Stomach (tissue), 8 donors: ENCODE measurements at regions not wholly inside any gene's neighbourhood (a gene's known extent, or its start where the extent isn't known, plus 50 kb on each side); places are given as distances from the start of the nearest gene placed in this dataset.

Experiments
- DNase-seq, 2 donors: peaks; one replicate each; pipeline versions ENCODE4 v3.0.0 to v3.0.0-alpha.2; 2013 to 2019
- H3K27ac ChIP-seq, 5 donors: fragments of 200-600 bp in 4 of 5; sonication (generic) in 4 of 5; one replicate each; pipeline ENCODE4 v1.5.1; 2013 to 2019; ENCODE audit warnings: mild to moderate bottlenecking in 1 of 5, moderate library complexity in 1 of 5
- H3K27me3 ChIP-seq, 3 donors: fragments of 200-600 bp; sonication (generic); one replicate each; pipeline ENCODE4 v1.5.1; 2017 to 2019; ENCODE audit warnings: mixed run types in 1 of 3
- H3K36me3 ChIP-seq, 4 donors: fragments of 200-600 bp; sonication (generic); 1 replicate in 3 of 4; 2 replicates in 1 of 4; pipeline ENCODE4 v1.5.1; 2016 to 2019
- H3K4me1 ChIP-seq, 4 donors: fragments of 200-600 bp; sonication (generic); one replicate each; pipeline ENCODE4 v1.5.1; 2016 to 2019
- H3K4me3 ChIP-seq, 4 donors: fragments of 200-600 bp; sonication (generic) in 3 of 4; one replicate each; pipeline ENCODE4 v1.5.1; 2016 to 2019; ENCODE audit warnings: mild to moderate bottlenecking in 1 of 4
- H3K9me3 ChIP-seq, 4 donors: fragments of 200-600 bp; sonication (generic); one replicate each; pipeline ENCODE4 v1.5.1; 2016 to 2019
- EP300 ChIP-seq: sonication (generic); formaldehyde crosslinking; IDR thresholded peaks from one replicate; pipeline ENCODE4 v1.6.1; 2017; ENCODE audit warnings: antibody characterized with exemption
- POLR2A ChIP-seq, 4 donors: fragments of 450-650 bp; IDR thresholded peaks; one replicate each; pipeline ENCODE4 v1.6.1; 2016; ENCODE audit warnings: antibody characterized with exemption in 4 of 4, control low read depth in 2 of 4, mild to moderate bottlenecking in 1 of 4, moderate library complexity in 1 of 4
- POLR2AphosphoS5 ChIP-seq, 3 donors: sonication (generic); formaldehyde crosslinking; IDR thresholded peaks; one replicate each; pipeline ENCODE4 v1.6.1; 2016; ENCODE audit warnings: antibody characterized with exemption in 3 of 3
- WGBS, 5 donors: extraction: QIAGEN DNeasy Blood & Tissue Kit in 3 of 5; methylation state at CpG; one replicate each; pipeline versions ENCODE4 v1.1.5 to v1.1.7; 2013 to 2018; 5-methylcytosine and 5-hydroxymethylcytosine counted together
- intact Hi-C: fragments of 100-400 bp; cut with DNase I; formaldehyde crosslinking; loops from one replicate; pipeline ENCODE4 v1.15.1; 2023; ENCODE audit warnings: low total_unique reads
- TF ChIP-seq, protein P1 (sequence below), 7 experiments: fragments of 450-650 bp in 4 of 7; fragments of 200-600 bp in 3 of 7; sonication (generic) in 3 of 7; IDR thresholded peaks; one replicate each; pipeline ENCODE4 v1.5.1; 2016 to 2019; ENCODE audit warnings: antibody characterized with exemption in 7 of 7, control low read depth in 2 of 7, mild to moderate bottlenecking in 1 of 7
- donor health status: healthy with polysubstance abuse.
- donor health status: Bipolar disorder and iron deficiency.
- donor health status: healthy.

DNA sequence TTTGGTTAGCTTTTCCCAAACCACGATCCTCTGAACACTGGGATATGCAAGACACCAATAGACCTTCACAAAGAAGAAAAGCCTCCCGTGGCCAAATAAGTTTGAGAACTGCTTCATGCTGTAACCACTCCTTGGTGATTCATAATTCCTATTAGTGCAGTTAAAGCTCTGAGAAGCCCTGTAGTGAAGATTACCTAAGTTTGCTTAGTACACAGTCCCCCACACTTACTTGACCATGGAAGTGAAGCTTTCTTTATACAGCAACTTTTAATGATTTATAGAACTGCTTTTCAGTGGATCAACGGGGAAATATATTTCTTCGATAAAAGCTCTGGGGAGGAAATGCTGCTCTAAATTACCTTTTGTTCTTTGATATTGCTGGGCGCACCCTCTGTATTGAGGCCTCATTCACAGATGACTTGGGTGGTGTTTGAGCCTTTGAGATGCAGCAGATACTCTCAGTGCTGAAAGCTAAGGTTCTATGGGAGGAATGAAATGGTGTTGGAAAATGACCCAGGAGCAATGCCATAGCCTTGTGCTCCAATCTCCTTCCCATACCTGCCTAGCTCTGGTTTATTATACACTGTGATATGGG is 67.4 kb downstream of the CBLL2 start:
- no peak overlapping the region for H3K4me3 ChIP-seq
- H3K36me3 ChIP-seq, result no peaks in the 10 kb centered on the region
- WGBS, 5 donors, result 63 to 76% (median 72%) methylated on average over 5 of the region's 5 CpGs

DNA sequence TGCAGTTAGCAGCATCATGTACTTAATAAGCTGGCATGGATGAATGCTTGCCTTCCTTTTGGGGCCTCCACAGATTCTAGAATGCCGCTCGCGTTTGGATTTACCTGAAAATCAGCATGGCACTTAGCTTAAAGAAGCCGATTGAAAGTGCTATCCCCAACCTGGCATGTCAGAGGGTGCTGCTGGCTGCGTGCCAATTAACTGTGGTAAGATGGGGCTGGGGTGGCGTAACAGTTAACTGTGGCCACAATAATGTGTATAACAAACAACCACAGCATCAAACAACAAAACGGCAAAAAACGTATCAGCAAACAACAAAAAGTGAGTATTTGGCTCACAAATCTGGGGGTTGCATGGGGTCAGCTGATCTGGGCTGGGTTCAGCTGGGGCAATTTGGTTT is 70.5 kb downstream of the CBLL2 start:
- Histone ChIP-seq H3K4me1 (no peaks in the 10 kb centered on the region), H3K27me3 (no peaks in the 10 kb centered on the region), H3K9me3 (no peaks in the 10 kb centered on the region), H3K4me3 (no peak overlapping the region), H3K36me3 (no peaks in the 10 kb centered on the region), H3K27ac (no peak overlapping the region)
- WGBS, 5 donors, result 73 to 88% (median 76%) methylated on average over 8 of the region's 8 CpGs
- TF ChIP-seq EP300 (no peak), POLR2AphosphoS5 (IDR thresholded peaks at IDR 0.05) (no peak), POLR2A (IDR thresholded peaks at IDR 0.05) (no peak)
- TF ChIP-seq, protein P1, sequence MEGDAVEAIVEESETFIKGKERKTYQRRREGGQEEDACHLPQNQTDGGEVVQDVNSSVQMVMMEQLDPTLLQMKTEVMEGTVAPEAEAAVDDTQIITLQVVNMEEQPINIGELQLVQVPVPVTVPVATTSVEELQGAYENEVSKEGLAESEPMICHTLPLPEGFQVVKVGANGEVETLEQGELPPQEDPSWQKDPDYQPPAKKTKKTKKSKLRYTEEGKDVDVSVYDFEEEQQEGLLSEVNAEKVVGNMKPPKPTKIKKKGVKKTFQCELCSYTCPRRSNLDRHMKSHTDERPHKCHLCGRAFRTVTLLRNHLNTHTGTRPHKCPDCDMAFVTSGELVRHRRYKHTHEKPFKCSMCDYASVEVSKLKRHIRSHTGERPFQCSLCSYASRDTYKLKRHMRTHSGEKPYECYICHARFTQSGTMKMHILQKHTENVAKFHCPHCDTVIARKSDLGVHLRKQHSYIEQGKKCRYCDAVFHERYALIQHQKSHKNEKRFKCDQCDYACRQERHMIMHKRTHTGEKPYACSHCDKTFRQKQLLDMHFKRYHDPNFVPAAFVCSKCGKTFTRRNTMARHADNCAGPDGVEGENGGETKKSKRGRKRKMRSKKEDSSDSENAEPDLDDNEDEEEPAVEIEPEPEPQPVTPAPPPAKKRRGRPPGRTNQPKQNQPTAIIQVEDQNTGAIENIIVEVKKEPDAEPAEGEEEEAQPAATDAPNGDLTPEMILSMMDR (IDR thresholded peaks at IDR 0.05), result no peak
- no peak for DNase-seq
- intact Hi-C loops, result no loop called here

More for the DNA sequence above, 67.4 kb downstream of the CBLL2 start:
- H3K27me3 ChIP-seq, result peaks cover 0 to 3% (median 0%) of the 10 kb centered on the region in 3 donors
- intact Hi-C loops, result no loop called here
- H3K9me3 ChIP-seq, result peaks cover 0 to 6% (median 2%) of the 10 kb centered on the region in 4 donors
- no peak for TF ChIP-seq EP300
- no peak for TF ChIP-seq POLR2A (IDR thresholded peaks at IDR 0.05)
- DNase-seq, result no peak
- no peaks in the 10 kb centered on the region for H3K4me1 ChIP-seq
- H3K27ac ChIP-seq, result no peak overlapping the region

DNA sequence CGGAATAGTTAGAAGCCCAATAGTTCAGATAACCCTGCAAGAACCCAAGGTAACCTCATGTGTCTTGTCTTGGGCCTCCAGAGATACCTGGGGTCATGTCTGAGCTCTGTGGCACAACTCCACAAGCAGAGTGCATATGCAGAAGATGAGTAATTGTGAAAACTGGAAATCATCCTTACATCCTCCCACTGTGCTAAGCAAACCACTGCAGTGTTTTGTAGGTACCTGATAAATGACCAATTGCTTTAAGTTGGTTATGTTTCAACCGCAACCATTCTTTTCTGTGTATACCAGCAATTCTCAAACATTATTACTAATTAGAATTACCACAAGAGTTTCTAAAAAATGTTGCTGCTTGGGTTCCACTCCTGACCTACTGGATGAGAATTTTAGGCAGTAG is 73.2 kb downstream of the CBLL2 start:
- no peaks in the 10 kb centered on the region for H3K9me3 ChIP-seq
- no peak overlapping the region for H3K27ac ChIP-seq
- intact Hi-C loops, result no loop called here
- H3K4me3 ChIP-seq, result no peak overlapping the region
- no peak for DNase-seq
- TF ChIP-seq, protein P1 (IDR thresholded peaks at IDR 0.05), result no peak
- TF ChIP-seq POLR2A (IDR thresholded peaks at IDR 0.05) (no peak), POLR2AphosphoS5 (IDR thresholded peaks at IDR 0.05) (no peak), EP300 (no peak)
- H3K27me3 ChIP-seq, result peaks cover 0 to 6% (median 0%) of the 10 kb centered on the region in 3 donors
- H3K4me1 ChIP-seq, result no peaks in the 10 kb centered on the region
- WGBS, 5 donors, result 69 to 86% (median 77%) methylated on average over 2 of the region's 2 CpGs
- no peaks in the 10 kb centered on the region for H3K36me3 ChIP-seq

DNA sequence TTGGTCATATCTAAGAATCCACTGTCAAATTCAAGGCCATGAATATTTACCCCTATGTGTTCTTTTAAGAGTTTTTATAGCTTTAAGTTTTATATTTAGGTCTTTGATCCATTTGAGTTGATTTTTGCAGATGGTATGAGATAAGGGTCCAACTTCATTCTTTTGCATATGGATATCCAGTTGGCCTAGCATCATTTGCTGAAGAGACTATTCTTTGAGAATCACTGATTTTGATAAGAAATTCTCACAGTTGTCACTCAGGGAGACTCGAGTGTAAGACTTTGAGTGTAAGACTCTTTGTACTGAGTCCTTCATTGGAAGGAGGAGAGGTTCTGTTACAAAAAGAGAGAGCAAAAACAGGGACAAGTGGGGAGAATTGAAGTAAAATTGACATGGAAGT is 74.8 kb downstream of the CBLL2 start:
- H3K36me3 ChIP-seq, result no peaks in the 10 kb centered on the region
- intact Hi-C loops, result no loop called here
- no peak overlapping the region for H3K4me3 ChIP-seq
- DNase-seq, result no peak
- H3K4me1 ChIP-seq, result no peaks in the 10 kb centered on the region
- peaks cover 0 to 6% (median 0%) of the 10 kb centered on the region in 3 donors for H3K27me3 ChIP-seq
- H3K9me3 ChIP-seq, result no peaks in the 10 kb centered on the region
- 38 to 79% (median 45%) methylated on average over 1 of the region's 1 CpG for WGBS, 5 donors
- TF ChIP-seq POLR2AphosphoS5 (IDR thresholded peaks at IDR 0.05) (no peak), EP300 (no peak), POLR2A (IDR thresholded peaks at IDR 0.05) (no peak)
- TF ChIP-seq, protein P1 (IDR thresholded peaks at IDR 0.05), result no peak
- no peak overlapping the region for H3K27ac ChIP-seq

DNA sequence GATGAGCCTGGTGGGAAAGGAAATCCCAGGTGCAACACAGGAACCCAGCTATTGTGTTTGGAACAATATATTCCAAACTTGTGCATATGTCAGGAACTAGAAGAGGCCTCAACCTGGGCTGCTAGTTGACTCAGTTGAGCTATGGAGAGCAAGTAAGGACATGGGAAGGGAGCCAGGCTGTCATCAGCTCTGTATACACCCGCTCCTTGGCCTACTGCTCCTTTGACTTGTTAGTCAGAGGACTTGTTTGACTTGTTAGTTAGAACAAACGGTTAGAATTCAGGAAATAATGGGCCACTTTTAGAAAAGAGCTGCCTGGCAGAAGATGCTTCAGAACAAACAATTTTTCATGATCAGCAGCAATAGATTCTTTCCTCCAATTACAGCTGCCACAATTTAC is 76.4 kb downstream of the CBLL2 start:
- intact Hi-C loops, result no loop called here
- H3K27ac ChIP-seq, result no peak overlapping the region
- peaks cover 0 to 6% (median 0%) of the 10 kb centered on the region in 3 donors for H3K27me3 ChIP-seq
- TF ChIP-seq EP300 (no peak), POLR2A (IDR thresholded peaks at IDR 0.05) (no peak), POLR2AphosphoS5 (IDR thresholded peaks at IDR 0.05) (no peak)
- TF ChIP-seq, protein P1 (IDR thresholded peaks at IDR 0.05), result no peak
- no peaks in the 10 kb centered on the region for H3K4me1 ChIP-seq
- no peaks in the 10 kb centered on the region for H3K36me3 ChIP-seq
- H3K9me3 ChIP-seq, result no peaks in the 10 kb centered on the region
- 22 to 58% (median 38%) methylated on average over 2 of the region's 2 CpGs for WGBS, 5 donors
- no peak for DNase-seq
- no peak overlapping the region for H3K4me3 ChIP-seq
